ENCODE measurements at regions not wholly inside any gene's neighbourhood (a gene's known extent, or its start where the extent isn't known, plus 50 kb on each side); places are given as distances from the start of the nearest gene placed in this dataset.

GRCh38 chr5:166713295-166713694 is 1578.2 kb upstream of the WWC1 start:
- TF ChIP-seq CTCF (IDR thresholded peaks at IDR 0.05; ENCODE audit: low read length) = no peak
- TF ChIP-seq EZH2 (IDR thresholded peaks at IDR 0.05; ENCODE audit: borderline replicate concordance, low read length) = no peak
